ENCODE measurements at regions not wholly inside any gene's neighbourhood (a gene's known extent, or its start where the extent isn't known, plus 50 kb on each side); places are given as distances from the start of the nearest gene placed in this dataset.
A peak's percentile ranks its signal among the peaks of the same experiment; 100 is the strongest.

DNA sequence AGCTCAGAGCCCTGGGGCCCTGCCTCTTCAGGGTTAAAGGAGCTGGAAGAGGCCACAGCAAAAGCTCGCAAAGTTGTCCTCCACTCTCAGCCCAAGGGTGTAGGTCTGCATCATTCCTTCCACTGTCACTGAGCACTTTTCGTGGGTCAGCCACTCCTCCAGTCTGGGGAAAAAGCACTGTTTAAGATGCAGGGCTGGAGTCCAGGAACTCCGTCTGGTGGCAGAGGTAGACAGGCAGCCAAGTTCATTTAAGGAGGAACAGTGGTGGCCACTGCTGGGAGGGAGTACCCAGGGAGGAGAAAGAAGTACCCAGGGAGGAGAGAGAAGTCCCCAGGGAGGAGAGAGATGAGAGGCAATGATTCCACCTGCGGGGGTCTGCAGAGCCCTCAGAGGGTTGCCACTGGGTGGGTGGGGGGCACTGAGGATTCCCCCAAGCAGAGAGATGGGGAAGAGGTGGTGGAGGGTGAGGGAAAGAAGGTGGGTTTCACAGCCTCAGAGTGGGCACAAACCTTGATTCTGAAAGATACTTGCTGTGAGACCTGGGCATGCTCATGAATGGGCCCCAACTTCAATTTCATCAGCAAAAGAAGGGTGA lies 70.0 kb upstream of the B3GAT1 start:
- H3K27ac Mint-ChIP-seq, result peak overlapping the region in 1 of 3 experiments; percentile 46; a peak in 2 of 7 replicates
- no peaks in the 10 kb centered on the region for H3K27me3 ChIP-seq (ENCODE audit: insufficient read depth, low read length)

More for the DNA sequence above, 70.0 kb upstream of the B3GAT1 start:
- WGBS (ENCODE audit: extremely low coverage, insufficient read length, low lambda C conversion rate), result no CpG with 5 or more reads among the region's 4 CpGs
- Histone ChIP-seq H3K9me3 (ENCODE audit: control insufficient read depth, low read depth, low read length) (no peaks in the 10 kb centered on the region), H3K18ac (ENCODE audit: insufficient read length, low read depth, low read length) (no peak overlapping the region), H4K20me1 (ENCODE audit: control insufficient read depth, insufficient read depth, insufficient read length) (no peaks in the 10 kb centered on the region), H3K79me1 (ENCODE audit: insufficient read depth, low read depth, low read length, poor library complexity, severe bottlenecking) (no peaks in the 10 kb centered on the region), H2BK5ac (ENCODE audit: insufficient read length, low read length) (no peak overlapping the region), H3K23ac (ENCODE audit: insufficient read length, low read depth, low read length) (no peak overlapping the region), H3K79me2 (ENCODE audit: insufficient read depth, low read length) (no peaks in the 10 kb centered on the region), H3K14ac (ENCODE audit: insufficient read depth, low read length) (no peak overlapping the region), H3K4me2 (ENCODE audit: insufficient read depth, insufficient read length, low read length) (no peak overlapping the region), H3K56ac (ENCODE audit: insufficient read length, low read depth, low read length) (no peak overlapping the region), H4K8ac (replicated peaks; ENCODE audit: insufficient read length, low read depth, low read length) (no peak overlapping the region), H4K91ac (ENCODE audit: insufficient read length, low read depth, low read length) (no peak overlapping the region), H2BK120ac (ENCODE audit: low read depth, low read length, poor library complexity, severe bottlenecking) (no peak overlapping the region), H3K23me2 (ENCODE audit: insufficient read length, low read depth, low read length, poor library complexity, severe bottlenecking) (no peaks in the 10 kb centered on the region), H3T11ph (ENCODE audit: low read length) (no peak overlapping the region), H2BK20ac (ENCODE audit: low read depth, low read length, poor library complexity, severe bottlenecking) (no peak overlapping the region), H2AK5ac (ENCODE audit: insufficient read length, low read length) (no peak overlapping the region), H2BK12ac (ENCODE audit: insufficient read length, low read depth, low read length) (no peak overlapping the region), H2BK15ac (ENCODE audit: low read depth, low read length) (no peak overlapping the region), H3K4ac (ENCODE audit: low read depth, low read length) (no peak overlapping the region), H4K5ac (ENCODE audit: insufficient read length, low read depth, low read length) (no peak overlapping the region), H2AFZ (ENCODE audit: low read length) (no peak overlapping the region), H3K4me1 (ENCODE audit: insufficient read depth, low read length) (peaks cover 6% of the 10 kb centered on the region; the same call in 1 of the 2 replicates), H3K27ac (ENCODE audit: insufficient read length, low read depth, low read length) (no peak overlapping the region), H3K9ac (ENCODE audit: extremely low read depth, insufficient read length, low read length) (no peak overlapping the region)
- TF ChIP-seq, protein P1, sequence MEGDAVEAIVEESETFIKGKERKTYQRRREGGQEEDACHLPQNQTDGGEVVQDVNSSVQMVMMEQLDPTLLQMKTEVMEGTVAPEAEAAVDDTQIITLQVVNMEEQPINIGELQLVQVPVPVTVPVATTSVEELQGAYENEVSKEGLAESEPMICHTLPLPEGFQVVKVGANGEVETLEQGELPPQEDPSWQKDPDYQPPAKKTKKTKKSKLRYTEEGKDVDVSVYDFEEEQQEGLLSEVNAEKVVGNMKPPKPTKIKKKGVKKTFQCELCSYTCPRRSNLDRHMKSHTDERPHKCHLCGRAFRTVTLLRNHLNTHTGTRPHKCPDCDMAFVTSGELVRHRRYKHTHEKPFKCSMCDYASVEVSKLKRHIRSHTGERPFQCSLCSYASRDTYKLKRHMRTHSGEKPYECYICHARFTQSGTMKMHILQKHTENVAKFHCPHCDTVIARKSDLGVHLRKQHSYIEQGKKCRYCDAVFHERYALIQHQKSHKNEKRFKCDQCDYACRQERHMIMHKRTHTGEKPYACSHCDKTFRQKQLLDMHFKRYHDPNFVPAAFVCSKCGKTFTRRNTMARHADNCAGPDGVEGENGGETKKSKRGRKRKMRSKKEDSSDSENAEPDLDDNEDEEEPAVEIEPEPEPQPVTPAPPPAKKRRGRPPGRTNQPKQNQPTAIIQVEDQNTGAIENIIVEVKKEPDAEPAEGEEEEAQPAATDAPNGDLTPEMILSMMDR (conservative IDR thresholded peaks at IDR 0.05), result no peak
- Mint-ChIP-seq H3K4me1 (peaks cover 22 to 26% of the 10 kb centered on the region in 2 experiments), H3K27me3 (ENCODE audit: low read depth) (peaks cover 16% of the 10 kb centered on the region), H3K4me3 (no peak overlapping the region), H3K9me3 (no peaks in the 10 kb centered on the region), H3K36me3 (ENCODE audit: insufficient read depth in 1 of 3, low read depth in 3 of 3) (no peaks in the 10 kb centered on the region)
- DNase-seq, result peak; percentile 25
